Effector memory CD4-positive, alpha-beta T cell (primary cell): ENCODE measurements at regions not wholly inside any gene's neighbourhood (a gene's known extent, or its start where the extent isn't known, plus 50 kb on each side); places are given as distances from the start of the nearest gene placed in this dataset.

Experiments used
- DNase-seq, 3 donors: peaks; one replicate each; pipeline ENCODE4 v3.0.0-alpha.2; 2020
- H3K27ac ChIP-seq: 2 replicates; pipeline ENCODE4 v1.7.0; 2013; ENCODE audit warnings: mild to moderate bottlenecking, low read length, moderate library complexity; ENCODE audit not compliant: insufficient read depth, poor library complexity, severe bottlenecking
- H3K27me3 ChIP-seq: replicated peaks from 2 replicates; pipeline ENCODE4 v1.7.0; 2013; ENCODE audit warnings: mild to moderate bottlenecking, low read length; ENCODE audit not compliant: insufficient read depth, control insufficient read depth, poor library complexity, severe bottlenecking
- H3K36me3 ChIP-seq: 2 replicates; pipeline ENCODE4 v1.7.0; 2013; ENCODE audit warnings: mild to moderate bottlenecking, low read length, moderate library complexity; ENCODE audit not compliant: control insufficient read depth, insufficient read depth
- H3K4me1 ChIP-seq: 2 replicates; pipeline ENCODE4 v1.7.0; 2013; ENCODE audit warnings: low read length, mild to moderate bottlenecking; ENCODE audit not compliant: control insufficient read depth, insufficient read depth, poor library complexity, severe bottlenecking
- H3K4me3 ChIP-seq: 2 replicates; pipeline ENCODE4 v1.7.0; 2013; ENCODE audit warnings: low read length, low read depth, mild to moderate bottlenecking; ENCODE audit not compliant: insufficient read depth, poor library complexity, severe bottlenecking
- H3K9me3 ChIP-seq: 2 replicates; pipeline ENCODE4 v1.7.0; 2013; ENCODE audit warnings: mild to moderate bottlenecking, low read length, moderate library complexity; ENCODE audit not compliant: control insufficient read depth

GRCh38 chr2:81249152-81249551 lies 944.6 kb upstream of the LRRTM1 start:
- Histone ChIP-seq H3K36me3 (no peaks in the 10 kb centered on the region), H3K4me1 (no peaks in the 10 kb centered on the region), H3K27ac (no peak overlapping the region), H3K4me3 (no peak overlapping the region), H3K27me3 (no peaks in the 10 kb centered on the region), H3K9me3 (no peaks in the 10 kb centered on the region)
- DNase-seq, result no peak

DNA sequence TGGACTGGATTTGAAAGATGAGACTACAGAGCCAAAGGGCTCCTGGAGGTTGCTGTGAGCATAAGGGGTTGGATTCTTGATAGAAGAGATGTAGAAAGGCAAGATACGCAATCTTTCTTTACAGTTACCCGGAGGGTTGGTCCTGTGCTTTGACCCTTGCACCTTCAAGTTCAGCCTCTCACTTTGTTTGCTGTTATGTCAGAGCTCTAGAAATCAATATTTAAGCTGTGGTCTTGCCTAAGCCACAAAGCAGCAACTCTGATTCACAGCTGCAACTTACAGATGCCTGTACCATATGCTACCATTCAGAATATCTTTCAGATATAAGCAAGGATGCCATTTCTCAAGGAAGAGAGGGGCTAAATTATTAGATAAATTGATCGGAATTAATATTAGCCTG lies 943.1 kb upstream of the LRRTM1 start:
- Histone ChIP-seq H3K4me1 (no peaks in the 10 kb centered on the region), H3K9me3 (no peaks in the 10 kb centered on the region), H3K36me3 (no peaks in the 10 kb centered on the region), H3K27ac (no peak overlapping the region), H3K27me3 (no peaks in the 10 kb centered on the region), H3K4me3 (no peak overlapping the region)
- DNase-seq, result no peak

DNA sequence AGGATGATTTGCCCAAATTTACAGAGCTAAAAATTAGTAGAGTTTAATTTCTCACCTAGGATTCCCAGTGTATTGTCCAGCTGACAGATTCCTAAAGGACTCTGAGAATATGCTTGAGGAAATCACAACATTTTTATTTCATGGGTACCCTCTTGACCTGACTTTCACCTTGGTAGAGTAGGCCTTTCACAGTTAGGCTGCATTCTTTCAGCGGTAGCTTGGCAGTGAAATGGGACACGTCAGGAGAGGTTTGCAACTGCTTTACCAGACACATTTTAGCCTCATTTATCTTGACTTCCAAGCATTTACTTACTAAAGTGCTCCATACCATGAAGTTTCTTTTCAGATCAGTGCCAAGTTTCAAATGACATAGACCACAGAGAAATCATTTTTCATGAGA lies 937.9 kb upstream of the LRRTM1 start:
- H3K9me3 ChIP-seq, result no peaks in the 10 kb centered on the region
- no peak for DNase-seq
- no peaks in the 10 kb centered on the region for H3K4me1 ChIP-seq
- no peak overlapping the region for H3K27ac ChIP-seq
- no peak overlapping the region for H3K4me3 ChIP-seq
- no peaks in the 10 kb centered on the region for H3K36me3 ChIP-seq
- no peaks in the 10 kb centered on the region for H3K27me3 ChIP-seq

- no peak for DNase-seq
- Histone ChIP-seq H3K4me1 (no peaks in the 10 kb centered on the region), H3K4me3 (no peak overlapping the region), H3K27me3 (no peaks in the 10 kb centered on the region), H3K27ac (no peak overlapping the region), H3K9me3 (no peaks in the 10 kb centered on the region), H3K36me3 (no peaks in the 10 kb centered on the region)
Measured at GRCh38 chr2:81238462-81238861, 933.9 kb upstream of the LRRTM1 start.

GRCh38 chr2:81235601-81236000 lies 931.0 kb upstream of the LRRTM1 start:
- Histone ChIP-seq H3K36me3 (no peaks in the 10 kb centered on the region), H3K4me3 (no peak overlapping the region), H3K27ac (no peak overlapping the region), H3K4me1 (no peaks in the 10 kb centered on the region), H3K27me3 (no peaks in the 10 kb centered on the region), H3K9me3 (no peaks in the 10 kb centered on the region)
- no peak for DNase-seq

- no peak for DNase-seq
- no peaks in the 10 kb centered on the region for H3K9me3 ChIP-seq
- H3K4me1 ChIP-seq, result no peaks in the 10 kb centered on the region
- no peaks in the 10 kb centered on the region for H3K36me3 ChIP-seq
- no peak overlapping the region for H3K4me3 ChIP-seq
- H3K27me3 ChIP-seq, result no peaks in the 10 kb centered on the region
- H3K27ac ChIP-seq, result no peak overlapping the region
Measured at GRCh38 chr2:81234711-81235110, 930.2 kb upstream of the LRRTM1 start.

DNA sequence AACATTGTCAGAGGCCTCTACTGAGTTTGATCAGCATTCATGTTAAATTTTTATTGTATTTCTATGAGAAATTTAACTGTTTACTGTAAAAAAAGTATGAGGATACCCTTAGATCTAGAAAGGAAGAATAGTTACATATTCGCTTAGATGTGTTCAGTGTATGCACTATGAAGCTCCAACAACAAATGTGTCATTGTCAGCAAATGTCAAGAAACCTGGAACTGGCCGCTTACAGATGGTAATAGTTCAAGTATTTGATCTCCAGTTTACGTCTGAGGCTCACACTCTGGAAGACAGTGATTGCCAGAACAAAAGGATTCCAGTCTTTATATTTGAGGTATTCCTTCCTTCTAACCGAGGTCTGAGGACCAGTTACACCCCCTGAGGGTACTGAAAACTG lies 921.2 kb upstream of the LRRTM1 start:
- Histone ChIP-seq H3K27ac (no peak overlapping the region), H3K4me1 (no peaks in the 10 kb centered on the region), H3K4me3 (no peak overlapping the region), H3K36me3 (no peaks in the 10 kb centered on the region), H3K9me3 (no peaks in the 10 kb centered on the region), H3K27me3 (no peaks in the 10 kb centered on the region)
- no peak for DNase-seq

GRCh38 chr2:81213598-81213997 lies 909.0 kb upstream of the LRRTM1 start:
- no peaks in the 10 kb centered on the region for H3K27me3 ChIP-seq
- no peaks in the 10 kb centered on the region for H3K36me3 ChIP-seq
- DNase-seq, result no peak
- H3K9me3 ChIP-seq, result no peaks in the 10 kb centered on the region
- H3K27ac ChIP-seq, result no peak overlapping the region
- no peaks in the 10 kb centered on the region for H3K4me1 ChIP-seq
- H3K4me3 ChIP-seq, result no peak overlapping the region

GRCh38 chr2:81206216-81206615 lies 901.7 kb upstream of the LRRTM1 start:
- no peak for DNase-seq
- Histone ChIP-seq H3K4me1 (no peaks in the 10 kb centered on the region), H3K36me3 (no peaks in the 10 kb centered on the region), H3K27me3 (no peaks in the 10 kb centered on the region), H3K9me3 (no peaks in the 10 kb centered on the region), H3K27ac (no peak overlapping the region), H3K4me3 (no peak overlapping the region)

- H3K27me3 ChIP-seq, result no peaks in the 10 kb centered on the region
- no peaks in the 10 kb centered on the region for H3K36me3 ChIP-seq
- H3K27ac ChIP-seq, result no peak overlapping the region
- no peak overlapping the region for H3K4me3 ChIP-seq
- H3K4me1 ChIP-seq, result no peaks in the 10 kb centered on the region
- DNase-seq, result no peak
- no peaks in the 10 kb centered on the region for H3K9me3 ChIP-seq
Measured at GRCh38 chr2:81196933-81197628, 892.5 kb upstream of the LRRTM1 start.
